Vagina (tissue), 2 donors: ENCODE measurements at regions not wholly inside any gene's neighbourhood (a gene's known extent, or its start where the extent isn't known, plus 50 kb on each side); places are given as distances from the start of the nearest gene placed in this dataset.

Experiments used
- POLR2A ChIP-seq, 2 donors: fragments of 450-650 bp; IDR thresholded peaks; one replicate each; pipeline ENCODE4 v1.6.1; 2017; ENCODE audit warnings: antibody characterized with exemption in 2 of 2, mild to moderate bottlenecking in 2 of 2, moderate library complexity in 2 of 2
- POLR2AphosphoS5 ChIP-seq, 2 donors: sonication (generic); formaldehyde crosslinking; IDR thresholded peaks; one replicate each; pipeline ENCODE4 v1.9.0; 2017; ENCODE audit warnings: antibody characterized with exemption in 2 of 2, mild to moderate bottlenecking in 2 of 2, low read depth in 1 of 2; ENCODE audit not compliant: insufficient read depth in 1 of 2
- TF ChIP-seq, protein P1 (sequence below), 3 experiments: fragments of 450-650 bp in 2 of 3; fragments of 200-600 bp in 1 of 3; sonication (generic) in 1 of 3; IDR thresholded peaks; one replicate each; pipeline ENCODE4 v1.5.1; 2017 to 2019; ENCODE audit warnings: antibody characterized with exemption in 3 of 3, mild to moderate bottlenecking in 2 of 3, moderate library complexity in 2 of 3

DNA sequence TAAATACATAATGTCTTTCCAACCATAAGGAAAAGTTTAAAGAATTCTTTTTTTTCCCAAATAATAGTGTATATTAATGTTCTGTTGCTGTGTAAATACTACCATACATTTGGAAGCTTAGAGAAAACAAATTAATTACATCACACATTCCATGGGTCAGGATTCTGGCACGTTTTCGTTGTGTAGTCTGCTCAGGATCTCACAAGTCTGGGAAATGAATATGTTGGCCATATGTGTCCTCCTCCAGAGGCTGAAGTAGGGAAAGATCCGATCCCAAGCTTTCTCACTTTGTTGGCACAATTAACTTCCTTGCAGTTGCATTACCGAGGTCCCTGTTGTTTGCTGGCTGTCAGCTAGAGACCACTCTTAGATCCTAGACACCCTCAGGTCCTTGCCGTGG, 83.9 kb downstream of the RPRM start:
- no peak for TF ChIP-seq POLR2A (IDR thresholded peaks at IDR 0.05)
- TF ChIP-seq, protein P1, sequence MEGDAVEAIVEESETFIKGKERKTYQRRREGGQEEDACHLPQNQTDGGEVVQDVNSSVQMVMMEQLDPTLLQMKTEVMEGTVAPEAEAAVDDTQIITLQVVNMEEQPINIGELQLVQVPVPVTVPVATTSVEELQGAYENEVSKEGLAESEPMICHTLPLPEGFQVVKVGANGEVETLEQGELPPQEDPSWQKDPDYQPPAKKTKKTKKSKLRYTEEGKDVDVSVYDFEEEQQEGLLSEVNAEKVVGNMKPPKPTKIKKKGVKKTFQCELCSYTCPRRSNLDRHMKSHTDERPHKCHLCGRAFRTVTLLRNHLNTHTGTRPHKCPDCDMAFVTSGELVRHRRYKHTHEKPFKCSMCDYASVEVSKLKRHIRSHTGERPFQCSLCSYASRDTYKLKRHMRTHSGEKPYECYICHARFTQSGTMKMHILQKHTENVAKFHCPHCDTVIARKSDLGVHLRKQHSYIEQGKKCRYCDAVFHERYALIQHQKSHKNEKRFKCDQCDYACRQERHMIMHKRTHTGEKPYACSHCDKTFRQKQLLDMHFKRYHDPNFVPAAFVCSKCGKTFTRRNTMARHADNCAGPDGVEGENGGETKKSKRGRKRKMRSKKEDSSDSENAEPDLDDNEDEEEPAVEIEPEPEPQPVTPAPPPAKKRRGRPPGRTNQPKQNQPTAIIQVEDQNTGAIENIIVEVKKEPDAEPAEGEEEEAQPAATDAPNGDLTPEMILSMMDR (IDR thresholded peaks at IDR 0.05), result no peak
- no peak for TF ChIP-seq POLR2AphosphoS5 (IDR thresholded peaks at IDR 0.05; ENCODE audit: insufficient read depth in 1 of 2, low read depth in 1 of 2)
